Tibial artery (tissue), 4 donors: ENCODE measurements at regions not wholly inside any gene's neighbourhood (a gene's known extent, or its start where the extent isn't known, plus 50 kb on each side); places are given as distances from the start of the nearest gene placed in this dataset.

Source experiments
- DNase-seq, 2 donors: peaks; one replicate each; pipeline ENCODE4 v3.0.0-alpha.2; 2019
- H3K27ac ChIP-seq, 2 donors: fragments of 200-600 bp; sonication (generic) in 1 of 2; 1 replicate in 1 of 2; 2 replicates in 1 of 2; pipeline ENCODE4 v1.5.1; 2018 to 2019; ENCODE audit warnings: mild to moderate bottlenecking in 1 of 2
- H3K27me3 ChIP-seq, 2 donors: fragments of 200-600 bp; sonication (generic) in 1 of 2; one replicate each; pipeline versions ENCODE4 v1.5.1 to v1.6.0; 2016 to 2019
- H3K36me3 ChIP-seq, 3 donors: fragments of 200-600 bp; sonication (generic) in 2 of 3; one replicate each; pipeline ENCODE4 v1.5.1; 2016 to 2019; ENCODE audit warnings: mild to moderate bottlenecking in 2 of 3
- H3K4me1 ChIP-seq, 4 donors: fragments of 200-600 bp; sonication (generic) in 2 of 4; 1 replicate in 3 of 4; 2 replicates in 1 of 4; pipeline ENCODE4 v1.5.1; 2016 to 2019
- H3K4me3 ChIP-seq, 2 donors: fragments of 200-600 bp; sonication (generic) in 1 of 2; 1 replicate in 1 of 2; 2 replicates in 1 of 2; pipeline ENCODE4 v1.5.1; 2018 to 2019; ENCODE audit warnings: mild to moderate bottlenecking in 2 of 2
- H3K9me3 ChIP-seq, 3 donors: fragments of 200-600 bp; sonication (generic) in 1 of 3; one replicate each; pipeline ENCODE4 v1.5.1; 2016 to 2019
- intact Hi-C: fragments of 100-400 bp; cut with DNase I; formaldehyde crosslinking; loops from one replicate; pipeline ENCODE4 v1.15.0; 2023; ENCODE audit warnings: low total_unique reads
- TF ChIP-seq, protein P1 (sequence below), 2 experiments: fragments of 200-600 bp in 1 of 2; fragments of 450-650 bp in 1 of 2; IDR thresholded peaks; one replicate each; pipeline ENCODE4 v1.5.1; 2017 to 2019; ENCODE audit warnings: antibody characterized with exemption in 2 of 2, mild to moderate bottlenecking in 1 of 2, moderate library complexity in 1 of 2

DNA sequence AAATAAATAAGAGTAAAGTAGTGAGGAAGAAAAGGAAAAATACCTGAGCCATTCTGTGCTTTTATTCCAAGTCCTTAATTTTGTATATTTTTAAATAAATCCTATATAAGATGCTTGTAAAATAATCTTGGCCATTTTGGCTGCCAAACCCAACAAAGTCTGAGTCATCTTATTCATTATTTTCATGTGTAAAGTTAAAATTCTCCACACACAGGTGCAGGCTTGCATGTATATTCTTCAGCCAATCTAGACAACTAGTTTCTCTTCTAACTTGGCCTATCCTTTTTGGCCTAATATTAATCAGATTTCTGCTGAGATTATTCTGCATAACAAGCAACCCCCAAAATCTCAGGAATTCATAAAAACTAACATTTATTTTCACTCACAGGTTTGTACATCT, 189.8 kb upstream of the ATP11B start:
- no peak overlapping the region for H3K27ac ChIP-seq
- no peaks in the 10 kb centered on the region for H3K36me3 ChIP-seq
- no peak for DNase-seq
- H3K27me3 ChIP-seq = no peaks in the 10 kb centered on the region
- H3K9me3 ChIP-seq = no peaks in the 10 kb centered on the region
- intact Hi-C loops = no loop called here
- TF ChIP-seq, protein P1, sequence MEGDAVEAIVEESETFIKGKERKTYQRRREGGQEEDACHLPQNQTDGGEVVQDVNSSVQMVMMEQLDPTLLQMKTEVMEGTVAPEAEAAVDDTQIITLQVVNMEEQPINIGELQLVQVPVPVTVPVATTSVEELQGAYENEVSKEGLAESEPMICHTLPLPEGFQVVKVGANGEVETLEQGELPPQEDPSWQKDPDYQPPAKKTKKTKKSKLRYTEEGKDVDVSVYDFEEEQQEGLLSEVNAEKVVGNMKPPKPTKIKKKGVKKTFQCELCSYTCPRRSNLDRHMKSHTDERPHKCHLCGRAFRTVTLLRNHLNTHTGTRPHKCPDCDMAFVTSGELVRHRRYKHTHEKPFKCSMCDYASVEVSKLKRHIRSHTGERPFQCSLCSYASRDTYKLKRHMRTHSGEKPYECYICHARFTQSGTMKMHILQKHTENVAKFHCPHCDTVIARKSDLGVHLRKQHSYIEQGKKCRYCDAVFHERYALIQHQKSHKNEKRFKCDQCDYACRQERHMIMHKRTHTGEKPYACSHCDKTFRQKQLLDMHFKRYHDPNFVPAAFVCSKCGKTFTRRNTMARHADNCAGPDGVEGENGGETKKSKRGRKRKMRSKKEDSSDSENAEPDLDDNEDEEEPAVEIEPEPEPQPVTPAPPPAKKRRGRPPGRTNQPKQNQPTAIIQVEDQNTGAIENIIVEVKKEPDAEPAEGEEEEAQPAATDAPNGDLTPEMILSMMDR (IDR thresholded peaks at IDR 0.05) = no peak
- no peak overlapping the region for H3K4me3 ChIP-seq
- no peaks in the 10 kb centered on the region for H3K4me1 ChIP-seq

DNA sequence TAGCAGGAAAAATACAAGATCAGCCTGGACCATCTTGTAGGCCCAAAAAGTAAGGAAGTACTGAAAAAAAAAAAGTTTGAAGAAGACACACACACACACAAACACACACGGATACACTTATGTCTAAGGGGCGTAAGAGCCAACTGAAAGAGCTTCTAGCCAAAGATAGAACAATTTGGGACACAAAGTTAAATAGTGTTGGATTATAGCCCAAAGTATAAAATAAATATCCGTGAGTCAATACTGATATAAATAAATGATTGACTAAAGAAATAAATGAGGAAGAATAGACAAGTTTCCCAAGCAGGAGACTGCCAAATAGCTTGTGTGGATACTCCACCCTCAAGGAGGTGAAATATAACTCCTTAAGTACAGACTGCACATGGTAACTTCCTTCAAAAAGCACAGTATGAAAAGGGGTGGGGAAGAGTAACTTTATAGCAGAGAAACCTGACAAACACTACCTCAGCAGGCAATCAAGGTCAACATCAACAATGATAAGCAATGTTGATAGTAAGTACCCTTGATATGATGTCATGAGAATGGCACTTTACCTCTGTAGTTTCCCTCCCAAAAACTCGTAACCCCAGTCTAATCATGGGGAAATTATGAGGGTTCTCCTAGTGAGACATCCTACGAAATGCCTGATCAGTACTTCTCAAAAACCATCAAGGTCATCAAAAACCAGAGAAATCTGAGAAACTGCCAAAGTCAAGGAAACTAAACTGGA, 187.3 kb upstream of the ATP11B start:
- intact Hi-C loops = no loop called here
- H3K36me3 ChIP-seq = no peaks in the 10 kb centered on the region
- DNase-seq = no peak
- TF ChIP-seq, protein P1 (IDR thresholded peaks at IDR 0.05) = no peak
- H3K27ac ChIP-seq = no peak overlapping the region
- no peaks in the 10 kb centered on the region for H3K27me3 ChIP-seq
- no peaks in the 10 kb centered on the region for H3K9me3 ChIP-seq
- H3K4me3 ChIP-seq = no peak overlapping the region
- no peaks in the 10 kb centered on the region for H3K4me1 ChIP-seq

DNA sequence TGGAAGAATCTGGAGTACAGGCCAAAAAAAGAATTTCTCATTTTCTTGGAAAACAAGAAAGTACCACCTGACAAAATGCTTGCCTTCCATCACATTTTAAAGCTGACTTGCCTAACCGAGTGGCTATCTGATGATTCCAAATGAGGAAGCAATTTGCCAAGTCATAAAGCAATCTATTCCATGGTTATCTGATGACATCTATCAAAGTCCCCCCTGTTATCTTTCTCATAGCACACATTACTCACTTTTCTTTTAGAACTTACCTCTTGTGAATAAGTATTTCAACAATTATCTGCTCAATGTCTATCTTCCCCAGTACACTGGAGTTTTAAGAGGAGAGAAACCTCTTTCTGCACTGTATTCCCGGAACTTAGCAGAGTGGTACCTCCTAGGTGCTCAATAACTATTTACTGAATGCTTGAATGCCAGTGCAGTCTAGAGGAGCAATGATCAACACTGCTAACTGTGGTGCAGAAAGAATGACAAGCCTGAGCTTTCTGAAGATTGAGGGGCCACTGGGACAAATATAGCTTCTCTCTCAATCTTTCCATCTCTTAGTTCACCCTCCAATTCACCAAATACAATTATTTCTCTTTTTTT, 186.3 kb upstream of the ATP11B start:
- Histone ChIP-seq H3K36me3 (no peaks in the 10 kb centered on the region), H3K4me3 (no peak overlapping the region), H3K9me3 (no peaks in the 10 kb centered on the region), H3K27ac (no peak overlapping the region), H3K27me3 (no peaks in the 10 kb centered on the region), H3K4me1 (no peaks in the 10 kb centered on the region)
- intact Hi-C loops = no loop called here
- no peak for DNase-seq
- TF ChIP-seq, protein P1 (IDR thresholded peaks at IDR 0.05) = no peak

DNA sequence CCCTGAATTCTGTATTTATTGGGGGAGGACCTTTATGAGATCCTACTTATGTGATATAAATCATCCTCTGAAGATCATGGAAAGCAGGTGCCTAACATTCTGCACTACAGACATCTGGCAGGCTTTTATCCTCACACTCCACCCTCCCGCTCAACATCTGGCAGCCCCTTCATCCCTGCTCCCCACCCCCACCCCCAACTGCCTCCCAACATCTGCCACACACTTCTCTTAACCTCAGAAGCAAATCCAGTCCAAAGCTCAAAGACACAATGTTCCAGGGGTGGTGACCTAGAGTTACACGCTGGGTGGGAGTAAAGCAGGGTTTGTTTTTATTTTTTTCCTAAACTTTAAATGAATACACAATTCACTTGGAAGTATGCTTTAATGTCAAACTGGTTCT, 184.5 kb upstream of the ATP11B start:
- Histone ChIP-seq H3K4me3 (no peak overlapping the region), H3K36me3 (no peaks in the 10 kb centered on the region), H3K27me3 (no peaks in the 10 kb centered on the region), H3K27ac (no peak overlapping the region), H3K9me3 (no peaks in the 10 kb centered on the region), H3K4me1 (no peaks in the 10 kb centered on the region)
- TF ChIP-seq, protein P1 (IDR thresholded peaks at IDR 0.05) = no peak
- intact Hi-C loops = no loop called here
- DNase-seq = no peak

DNA sequence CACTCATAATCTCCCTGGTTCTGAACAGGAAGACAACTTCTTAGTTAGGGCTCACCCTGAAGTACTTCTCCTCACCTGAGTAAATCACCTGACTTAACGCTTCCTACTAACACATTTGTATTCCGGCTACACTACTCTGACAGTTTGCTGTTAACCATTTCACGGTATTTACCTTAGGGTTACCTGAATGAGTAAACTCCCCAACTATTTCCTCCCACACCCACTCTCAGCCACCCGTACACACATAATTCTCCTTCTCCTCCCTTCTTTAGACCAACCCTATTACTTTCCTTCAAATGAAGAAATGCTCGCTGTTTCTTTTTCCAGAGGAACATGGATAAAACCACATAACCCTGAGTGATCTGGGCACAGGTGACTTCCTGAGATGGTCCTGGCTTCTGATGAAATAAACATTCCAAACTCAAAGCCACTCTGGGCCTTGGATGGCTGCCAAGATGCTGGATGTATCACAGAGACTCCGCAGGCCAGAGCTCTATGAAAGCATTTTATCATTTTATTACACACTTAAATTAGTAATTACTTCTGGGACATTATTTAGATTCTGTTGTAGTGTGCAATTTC, 183.6 kb upstream of the ATP11B start:
- H3K4me3 ChIP-seq = no peak overlapping the region
- intact Hi-C loops = no loop called here
- H3K27ac ChIP-seq = no peak overlapping the region
- no peaks in the 10 kb centered on the region for H3K4me1 ChIP-seq
- no peak for DNase-seq
- H3K36me3 ChIP-seq = no peaks in the 10 kb centered on the region
- H3K9me3 ChIP-seq = no peaks in the 10 kb centered on the region
- H3K27me3 ChIP-seq = no peaks in the 10 kb centered on the region
- TF ChIP-seq, protein P1 (IDR thresholded peaks at IDR 0.05) = no peak
